ENCODE measurements at regions not wholly inside any gene's neighbourhood (a gene's known extent, or its start where the extent isn't known, plus 50 kb on each side); places are given as distances from the start of the nearest gene placed in this dataset.
A peak's percentile ranks its signal among the peaks of the same experiment; 100 is the strongest.
"Not testable (repeated sequence)": the region's sequence is repeated elsewhere in the genome, so short reads cannot be mapped to it uniquely, and the experiment has no call there.

DNA sequence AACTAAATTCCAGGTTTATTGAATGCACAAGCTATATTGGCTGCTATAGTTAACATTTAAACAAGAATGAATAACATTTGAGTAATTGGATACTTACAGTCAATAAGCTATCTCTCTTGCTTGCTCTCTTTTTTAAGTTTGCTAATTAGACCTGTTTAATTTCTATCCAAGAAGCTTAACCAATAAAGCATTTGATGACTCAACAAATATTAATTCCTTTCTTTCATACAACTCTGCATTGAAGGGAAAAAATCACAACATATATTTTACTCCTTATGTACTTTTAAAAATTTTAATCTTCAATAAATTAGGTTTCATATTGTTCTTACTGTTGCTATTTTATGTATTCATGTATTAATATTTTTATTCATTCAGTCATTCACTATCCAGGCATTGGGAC lies 1552.6 kb upstream of the ADGRL3 start:
- no peak for DNase-seq (ENCODE audit: insufficient read length, low spot score)
- TF ChIP-seq, protein P1, sequence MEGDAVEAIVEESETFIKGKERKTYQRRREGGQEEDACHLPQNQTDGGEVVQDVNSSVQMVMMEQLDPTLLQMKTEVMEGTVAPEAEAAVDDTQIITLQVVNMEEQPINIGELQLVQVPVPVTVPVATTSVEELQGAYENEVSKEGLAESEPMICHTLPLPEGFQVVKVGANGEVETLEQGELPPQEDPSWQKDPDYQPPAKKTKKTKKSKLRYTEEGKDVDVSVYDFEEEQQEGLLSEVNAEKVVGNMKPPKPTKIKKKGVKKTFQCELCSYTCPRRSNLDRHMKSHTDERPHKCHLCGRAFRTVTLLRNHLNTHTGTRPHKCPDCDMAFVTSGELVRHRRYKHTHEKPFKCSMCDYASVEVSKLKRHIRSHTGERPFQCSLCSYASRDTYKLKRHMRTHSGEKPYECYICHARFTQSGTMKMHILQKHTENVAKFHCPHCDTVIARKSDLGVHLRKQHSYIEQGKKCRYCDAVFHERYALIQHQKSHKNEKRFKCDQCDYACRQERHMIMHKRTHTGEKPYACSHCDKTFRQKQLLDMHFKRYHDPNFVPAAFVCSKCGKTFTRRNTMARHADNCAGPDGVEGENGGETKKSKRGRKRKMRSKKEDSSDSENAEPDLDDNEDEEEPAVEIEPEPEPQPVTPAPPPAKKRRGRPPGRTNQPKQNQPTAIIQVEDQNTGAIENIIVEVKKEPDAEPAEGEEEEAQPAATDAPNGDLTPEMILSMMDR (IDR thresholded peaks at IDR 0.05; ENCODE audit: insufficient read depth, missing control alignments), result no peak
- no peak for FAIRE-seq

DNA sequence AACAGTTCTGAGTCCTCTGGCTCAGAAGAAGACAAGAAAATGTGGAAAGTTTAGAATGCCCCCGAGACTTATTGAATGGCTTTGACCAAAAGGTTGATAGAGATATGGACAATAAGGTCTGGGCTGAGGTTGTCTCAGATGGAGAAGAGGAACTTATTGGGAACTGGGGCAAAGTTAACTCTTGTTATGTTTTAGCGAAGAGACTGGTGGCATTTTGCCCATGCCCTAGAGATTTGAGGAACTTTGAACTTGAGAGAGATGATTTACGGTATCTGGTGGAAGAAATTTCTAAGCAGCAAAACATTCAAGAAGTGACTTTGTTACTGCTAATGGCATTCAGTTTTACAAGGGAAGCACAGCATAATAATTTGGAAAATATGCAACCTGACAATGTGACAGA lies 1549.3 kb upstream of the ADGRL3 start:
- FAIRE-seq (no peak), DNase-seq (ENCODE audit: insufficient read length, low spot score) (no peak)
- TF ChIP-seq, protein P1 (IDR thresholded peaks at IDR 0.05; ENCODE audit: insufficient read depth, missing control alignments), result no peak

DNA sequence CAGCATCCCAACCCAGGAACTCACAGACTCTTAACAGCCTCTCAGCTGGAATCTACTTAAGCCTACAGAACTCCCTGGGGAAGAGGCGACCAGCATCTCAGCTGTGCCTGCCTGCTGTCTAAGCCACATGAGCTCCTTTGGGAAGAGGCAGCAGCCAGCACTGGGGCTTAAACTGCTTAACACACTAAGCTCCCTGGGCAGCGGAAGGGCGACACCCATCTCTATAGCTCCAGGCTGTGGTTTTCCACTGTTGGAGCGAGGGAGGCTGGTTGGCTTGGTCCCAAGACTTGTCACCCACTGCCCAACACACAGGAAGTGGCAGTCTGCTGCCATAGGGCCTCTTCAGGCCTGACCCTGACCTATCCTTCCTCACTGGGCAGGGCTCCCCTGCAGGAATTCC lies 1544.1 kb upstream of the ADGRL3 start:
- FAIRE-seq, result peak; percentile 96
- TF ChIP-seq, protein P1 (IDR thresholded peaks at IDR 0.05; ENCODE audit: insufficient read depth, missing control alignments), result no peak
- peak; percentile 19 for DNase-seq (ENCODE audit: insufficient read length, low spot score)

GRCh38 chr4:59664771-59665170 lies 1535.4 kb upstream of the ADGRL3 start:
- TF ChIP-seq, protein P1 (IDR thresholded peaks at IDR 0.05; ENCODE audit: insufficient read depth, missing control alignments), result no peak
- DNase-seq (ENCODE audit: insufficient read length, low spot score), result no peak

DNA sequence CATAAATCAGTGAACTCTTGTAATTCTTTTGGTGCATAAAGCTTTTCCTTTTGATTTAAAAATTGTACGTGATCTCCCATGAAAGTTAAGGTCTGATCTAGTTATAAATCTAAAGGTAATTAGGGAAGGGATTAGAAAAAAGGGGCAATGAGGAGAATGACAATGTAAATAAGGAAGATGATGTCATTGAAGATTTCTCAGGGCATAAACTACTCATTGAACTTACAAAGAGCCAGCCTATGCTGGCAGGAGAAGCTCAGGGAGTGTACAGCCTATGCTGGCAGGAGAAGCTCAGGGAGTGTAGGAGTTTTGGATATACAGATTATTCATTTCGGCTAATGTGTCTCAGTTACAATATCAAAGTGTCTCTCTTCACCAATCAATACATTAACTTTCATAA lies 1533.5 kb upstream of the ADGRL3 start:
- FAIRE-seq, result no peak
- no peak for DNase-seq (ENCODE audit: insufficient read length, low spot score)
- TF ChIP-seq, protein P1 (IDR thresholded peaks at IDR 0.05; ENCODE audit: insufficient read depth, missing control alignments), result no peak

More at GRCh38 chr4:59664771-59665170, 1535.4 kb upstream of the ADGRL3 start:
- FAIRE-seq, result no peak

DNA sequence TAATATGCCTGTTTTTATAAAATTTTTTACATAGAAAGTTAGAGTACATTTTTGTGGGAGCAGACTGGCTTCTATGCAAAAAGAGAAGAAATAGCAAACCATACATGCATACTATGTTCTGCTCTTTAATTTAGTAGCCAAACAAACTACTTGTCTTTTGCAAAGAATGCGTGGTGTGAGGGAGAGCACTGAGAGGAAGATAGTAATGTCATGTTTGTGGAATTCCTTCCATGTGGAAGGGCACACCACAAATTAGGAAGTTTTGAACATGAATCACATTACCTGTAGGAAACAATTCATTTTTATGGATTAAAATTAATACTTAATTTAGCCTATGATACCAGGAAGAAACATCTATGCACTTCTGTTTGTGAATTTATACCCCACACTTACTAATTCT lies 1529.1 kb upstream of the ADGRL3 start:
- no peak for DNase-seq (ENCODE audit: insufficient read length, low spot score)
- FAIRE-seq, result no peak
- TF ChIP-seq, protein P1 (IDR thresholded peaks at IDR 0.05; ENCODE audit: insufficient read depth, missing control alignments), result no peak

DNA sequence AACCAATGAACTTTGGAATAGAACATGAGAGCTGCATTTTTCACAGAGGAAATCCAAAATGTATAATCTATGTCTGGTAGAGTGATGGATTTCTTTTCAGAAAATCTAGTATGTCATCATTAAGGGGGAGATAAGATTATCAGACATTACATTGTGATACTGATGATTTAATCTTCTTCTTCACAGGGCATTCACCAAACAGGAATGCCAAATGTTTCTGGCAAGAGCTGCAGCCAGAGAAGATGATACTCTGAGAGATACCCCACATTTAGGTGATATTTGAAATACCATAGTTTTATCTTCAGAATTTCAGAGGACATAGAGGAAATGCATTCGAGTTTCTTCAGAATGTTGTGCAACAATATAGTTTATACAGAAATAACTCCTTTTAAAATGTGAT lies 1523.7 kb upstream of the ADGRL3 start:
- DNase-seq (ENCODE audit: insufficient read length, low spot score), result no peak
- TF ChIP-seq, protein P1 (IDR thresholded peaks at IDR 0.05; ENCODE audit: insufficient read depth, missing control alignments), result no peak
- no peak for FAIRE-seq

DNA sequence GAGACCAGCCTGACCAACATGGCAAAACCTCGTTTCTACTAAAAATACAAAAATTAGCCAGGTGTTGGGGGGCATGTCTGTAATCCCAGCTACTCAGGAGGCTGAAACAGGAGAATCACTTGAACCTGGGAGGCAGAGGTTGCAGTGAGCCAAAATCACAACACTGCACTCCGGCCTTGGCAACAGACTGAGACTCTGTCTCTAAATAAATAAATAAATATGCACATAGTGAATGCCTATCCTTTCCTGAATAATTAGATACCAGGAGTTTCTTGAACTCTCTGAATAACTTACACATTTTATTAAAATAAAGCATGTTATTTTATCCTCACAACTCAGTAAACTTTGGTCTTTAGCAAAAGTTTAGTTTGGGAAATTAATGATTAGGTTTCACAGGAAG lies 1523.1 kb upstream of the ADGRL3 start:
- DNase-seq (ENCODE audit: insufficient read length, low spot score); FAIRE-seq: not testable (repeated sequence)
